HG03520 (cell line): ENCODE measurements at regions not wholly inside any gene's neighbourhood (a gene's known extent, or its start where the extent isn't known, plus 50 kb on each side); places are given as distances from the start of the nearest gene placed in this dataset.
A peak's percentile ranks its signal among the peaks of the same experiment; 100 is the strongest.

Experiments
- ATAC-seq: cut with Tn5 transposase; IDR thresholded peaks from one replicate; pipeline ENCODE4 v1.9.1; 2021; ENCODE audit warnings: mild to moderate bottlenecking, moderate library complexity; ENCODE audit not compliant: unreplicated experiment

GRCh38 chr6:26149240-26149639 is 62.0 kb downstream of the HFE start:
- ATAC-seq = no peak

DNA sequence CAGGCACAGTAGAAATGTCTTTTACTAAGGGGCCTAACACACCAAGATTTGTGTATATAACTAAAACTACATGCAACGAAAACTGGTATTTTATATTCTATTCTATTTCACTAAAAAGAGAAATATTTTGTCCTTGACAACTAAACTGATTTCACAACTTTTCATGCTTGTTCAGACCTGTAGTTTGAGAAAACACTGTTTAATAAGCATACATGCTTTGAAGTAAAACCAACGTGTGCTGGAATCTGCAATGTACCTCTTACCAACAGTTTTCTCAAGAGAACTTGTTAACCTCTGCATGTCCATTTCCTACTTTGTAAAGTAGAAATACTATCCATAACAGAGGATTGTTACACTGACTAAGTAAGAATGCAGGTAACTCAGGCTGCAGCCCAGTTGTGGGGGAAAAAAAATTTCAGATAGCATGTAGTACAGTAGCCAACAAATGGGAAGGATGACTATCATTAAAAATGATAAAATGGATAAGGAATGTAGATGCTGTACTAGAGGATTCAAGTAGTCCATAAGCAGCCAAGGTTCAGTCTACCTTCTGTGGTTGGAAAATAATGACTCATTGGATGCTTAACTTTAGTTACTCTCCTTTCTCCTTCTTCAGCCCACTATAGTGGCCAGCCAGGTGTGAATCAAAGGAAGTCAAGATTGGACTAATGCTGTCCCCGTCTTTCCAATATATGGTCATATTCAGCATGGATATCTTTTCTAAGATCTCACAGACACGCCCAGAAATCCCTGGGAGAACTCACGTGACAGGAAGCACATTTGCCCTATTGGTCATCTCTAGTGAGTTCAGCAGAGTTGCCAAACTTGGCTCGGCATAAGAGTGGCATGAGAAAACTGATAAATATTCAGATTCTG is 65.2 kb downstream of the HFE start:
- ATAC-seq = no peak

- ATAC-seq = no peak
These were observed 68.1 kb downstream of the HFE start for GRCh38 chr6:26155061-26155930.

DNA sequence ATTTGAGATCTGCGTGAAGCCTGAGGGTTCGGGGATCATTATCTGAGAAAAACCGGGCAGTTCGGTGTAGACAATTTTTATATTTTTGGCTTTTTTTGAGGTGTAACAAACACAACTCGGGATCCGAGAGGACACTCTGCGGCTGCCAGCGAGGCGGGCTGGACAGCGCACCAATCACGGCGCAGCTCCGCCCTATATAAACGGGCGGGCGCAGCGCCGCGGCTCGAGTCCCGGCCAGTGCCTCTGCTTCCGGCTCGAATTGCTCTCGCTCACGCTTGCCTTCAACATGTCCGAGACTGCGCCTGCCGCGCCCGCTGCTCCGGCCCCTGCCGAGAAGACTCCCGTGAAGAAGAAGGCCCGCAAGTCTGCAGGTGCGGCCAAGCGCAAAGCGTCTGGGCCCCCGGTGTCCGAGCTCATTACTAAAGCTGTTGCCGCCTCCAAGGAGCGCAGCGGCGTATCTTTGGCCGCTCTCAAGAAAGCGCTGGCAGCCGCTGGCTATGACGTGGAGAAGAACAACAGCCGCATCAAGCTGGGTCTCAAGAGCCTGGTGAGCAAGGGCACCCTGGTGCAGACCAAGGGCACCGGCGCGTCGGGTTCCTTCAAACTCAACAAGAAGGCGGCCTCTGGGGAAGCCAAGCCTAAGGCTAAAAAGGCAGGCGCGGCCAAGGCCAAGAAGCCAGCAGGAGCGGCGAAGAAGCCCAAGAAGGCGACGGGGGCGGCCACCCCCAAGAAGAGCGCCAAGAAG is 69.0 kb downstream of the HFE start:
- ATAC-seq = no peak

- no peak for ATAC-seq
These were observed 69.6 kb downstream of the HFE start for GRCh38 chr6:26156850-26157250.

DNA sequence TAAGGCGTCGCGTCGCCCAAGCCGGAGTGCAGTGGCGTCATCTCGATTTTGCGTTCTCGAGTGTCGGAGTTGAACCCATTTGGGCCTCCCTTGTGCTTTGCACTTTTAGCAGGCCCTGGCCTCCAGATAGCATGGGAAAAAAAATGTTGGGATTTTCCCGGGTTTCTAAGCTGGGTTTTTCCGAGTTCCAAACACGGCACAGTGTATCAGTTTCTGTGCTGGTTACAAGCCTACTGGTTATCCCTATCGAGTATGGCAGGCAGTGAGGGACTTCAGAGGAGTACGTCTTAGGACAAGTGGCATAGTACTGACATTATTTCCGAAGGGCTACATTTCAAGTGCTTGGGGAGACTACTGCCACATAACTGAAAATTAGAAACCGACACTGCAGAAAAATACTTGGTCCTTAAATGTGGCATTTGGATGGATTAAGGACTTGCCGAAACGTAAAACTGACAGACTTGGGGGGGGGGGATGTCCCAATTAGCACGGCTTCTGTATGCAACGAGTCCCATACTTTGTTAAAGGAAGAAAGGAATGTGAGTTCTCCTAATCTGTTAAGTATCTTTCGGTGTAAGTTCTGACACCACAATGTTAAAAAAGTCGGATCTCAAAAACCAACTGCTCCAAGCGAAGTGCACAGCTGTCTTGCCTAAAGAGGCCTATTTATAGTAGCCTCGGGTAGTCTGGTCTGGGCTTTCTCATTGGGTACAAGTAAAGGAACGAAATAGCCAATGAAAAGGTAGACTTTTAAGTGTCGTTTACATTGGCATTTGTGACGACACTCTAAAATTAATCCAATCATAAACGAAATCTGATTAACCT is 70.2 kb downstream of the HFE start:
- ATAC-seq = peak; percentile 66

- ATAC-seq = no peak
These were observed 70.9 kb downstream of the HFE start for GRCh38 chr6:26158076-26158580.

GRCh38 chr6:26158581-26159356 is 71.5 kb downstream of the HFE start:
- no peak for ATAC-seq

GRCh38 chr6:26159357-26160273 is 72.4 kb downstream of the HFE start:
- ATAC-seq = no peak

DNA sequence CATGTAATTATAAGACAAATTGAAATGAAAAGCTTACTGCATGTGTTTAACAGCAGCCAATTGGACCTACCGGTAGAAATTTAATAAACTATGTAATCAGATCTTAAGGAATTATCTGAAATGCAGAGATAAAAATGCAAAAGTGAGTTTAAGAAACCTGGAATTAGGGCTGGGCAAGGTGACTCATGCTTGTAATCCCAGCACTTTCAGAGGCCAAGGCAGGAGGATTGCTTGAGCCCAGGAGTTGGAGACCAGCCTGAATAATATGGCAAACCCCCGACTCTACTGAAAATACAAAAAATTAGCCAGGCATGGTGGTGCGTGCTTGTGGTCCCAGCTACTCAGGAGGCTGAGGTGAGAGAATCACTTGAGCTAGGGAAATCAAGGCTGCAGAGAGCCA is 74.1 kb downstream of the HFE start:
- ATAC-seq = no peak

DNA sequence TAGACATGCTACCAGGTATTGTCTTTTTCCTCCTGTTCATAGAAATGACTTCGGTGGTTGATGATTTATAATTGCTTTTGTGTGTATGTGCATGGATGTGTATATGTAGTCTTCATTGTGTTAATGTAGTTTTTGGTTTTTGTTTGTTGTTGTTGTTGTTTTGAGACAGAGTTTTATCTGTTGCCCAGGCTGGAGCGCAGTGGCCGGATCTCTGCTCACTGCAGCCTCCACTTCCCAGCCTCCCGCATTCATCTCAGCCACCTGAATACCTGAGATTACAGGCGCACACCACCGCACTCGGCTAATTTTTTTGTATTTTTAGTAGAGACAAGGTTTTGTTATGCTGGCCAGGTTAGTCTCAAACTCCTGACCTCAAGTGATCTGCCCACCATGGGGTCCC is 75.2 kb downstream of the HFE start:
- no peak for ATAC-seq

- ATAC-seq = no peak
These were observed 76.3 kb downstream of the HFE start for GRCh38 chr6:26163427-26164119.

GRCh38 chr6:26164120-26164505 is 76.9 kb downstream of the HFE start:
- ATAC-seq = no peak

DNA sequence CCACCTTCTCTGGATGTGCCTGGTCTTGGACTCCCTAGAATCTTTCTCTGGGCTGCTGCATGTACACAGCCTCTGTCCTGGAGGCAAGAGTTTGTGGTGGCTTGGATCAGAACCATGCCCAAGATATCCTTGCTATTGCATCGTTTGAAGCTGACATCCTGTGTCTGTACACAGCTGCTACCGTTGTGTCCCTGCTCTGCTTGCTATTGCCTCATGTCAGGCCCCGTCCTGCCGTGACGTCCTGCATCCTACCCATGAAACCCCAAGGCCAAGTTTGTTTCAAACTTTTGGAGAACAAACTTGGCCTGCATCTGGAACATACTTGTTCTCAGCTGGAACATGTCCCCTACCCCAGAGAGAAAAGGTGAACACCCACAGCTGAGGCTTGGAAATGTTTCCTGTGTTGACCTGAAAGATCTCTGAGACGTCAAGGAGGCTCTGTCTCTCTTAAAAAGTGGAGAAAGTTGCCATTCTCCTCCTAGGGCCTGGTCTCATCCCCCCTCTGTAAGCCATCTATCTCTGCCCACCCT is 78.1 kb downstream of the HFE start:
- ATAC-seq = no peak

DNA sequence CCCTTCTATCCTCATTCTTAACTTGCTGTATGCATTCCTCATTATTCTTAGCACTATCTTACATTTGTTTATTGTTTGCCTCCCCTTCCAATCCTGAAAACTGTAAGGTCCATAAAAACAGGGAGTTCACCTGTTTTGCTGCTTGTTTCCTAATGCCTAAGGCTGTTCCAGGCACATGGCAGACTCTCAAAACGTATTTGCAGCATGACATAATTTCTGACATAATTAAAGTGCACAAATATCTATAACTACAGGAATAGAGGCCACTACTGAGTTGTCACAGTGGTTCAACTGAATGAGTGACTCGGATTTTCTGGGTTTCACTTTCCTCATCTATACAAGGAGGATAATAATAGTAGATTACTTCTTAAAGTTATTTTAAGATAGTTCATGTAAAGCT is 83.0 kb downstream of the HFE start:
- no peak for ATAC-seq

DNA sequence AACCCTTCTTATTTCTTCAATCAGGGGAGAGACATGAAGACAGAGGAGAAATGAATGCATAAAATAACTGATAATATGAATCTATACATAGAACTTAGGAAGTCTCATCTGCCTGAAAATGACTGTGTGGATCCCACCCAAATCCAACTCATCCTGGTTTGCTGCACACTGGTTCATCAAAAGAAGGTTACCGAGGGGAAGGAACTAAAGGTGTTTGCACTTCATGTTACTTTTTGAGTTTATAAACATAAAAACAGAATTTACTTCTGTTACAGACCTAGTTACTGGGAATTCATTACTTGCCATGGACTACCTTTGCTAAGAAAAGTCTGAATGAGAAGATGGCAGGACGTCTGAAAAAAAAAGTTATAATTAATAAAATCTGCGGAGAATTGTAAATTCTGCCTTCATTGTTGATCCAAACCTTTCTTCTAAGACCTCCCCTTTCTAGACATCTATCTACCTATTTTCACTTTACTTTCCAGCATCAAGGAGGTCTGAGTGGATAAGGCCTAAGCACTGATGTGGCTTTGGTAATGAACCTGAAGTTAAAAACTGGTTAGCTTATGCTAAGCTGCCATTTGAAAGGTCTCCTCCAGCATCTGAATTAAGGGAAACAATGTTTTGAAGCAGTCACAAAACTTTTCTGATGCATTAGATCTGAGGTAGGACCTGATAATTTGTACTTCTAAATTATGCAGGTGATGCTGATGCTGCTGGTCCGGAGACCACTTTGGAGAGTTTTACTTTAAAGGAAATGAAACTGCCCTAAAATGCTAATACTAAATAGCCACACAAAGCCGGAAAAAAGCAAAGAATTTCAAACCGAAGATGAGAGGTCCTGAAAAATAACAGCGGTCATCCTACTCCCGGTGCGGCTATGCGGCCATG is 84.0 kb downstream of the HFE start:
- no peak for ATAC-seq

GRCh38 chr6:26172608-26172968 is 85.4 kb downstream of the HFE start:
- no peak for ATAC-seq
